ENCODE measurements at regions not wholly inside any gene's neighbourhood (a gene's known extent, or its start where the extent isn't known, plus 50 kb on each side); places are given as distances from the start of the nearest gene placed in this dataset.

DNA sequence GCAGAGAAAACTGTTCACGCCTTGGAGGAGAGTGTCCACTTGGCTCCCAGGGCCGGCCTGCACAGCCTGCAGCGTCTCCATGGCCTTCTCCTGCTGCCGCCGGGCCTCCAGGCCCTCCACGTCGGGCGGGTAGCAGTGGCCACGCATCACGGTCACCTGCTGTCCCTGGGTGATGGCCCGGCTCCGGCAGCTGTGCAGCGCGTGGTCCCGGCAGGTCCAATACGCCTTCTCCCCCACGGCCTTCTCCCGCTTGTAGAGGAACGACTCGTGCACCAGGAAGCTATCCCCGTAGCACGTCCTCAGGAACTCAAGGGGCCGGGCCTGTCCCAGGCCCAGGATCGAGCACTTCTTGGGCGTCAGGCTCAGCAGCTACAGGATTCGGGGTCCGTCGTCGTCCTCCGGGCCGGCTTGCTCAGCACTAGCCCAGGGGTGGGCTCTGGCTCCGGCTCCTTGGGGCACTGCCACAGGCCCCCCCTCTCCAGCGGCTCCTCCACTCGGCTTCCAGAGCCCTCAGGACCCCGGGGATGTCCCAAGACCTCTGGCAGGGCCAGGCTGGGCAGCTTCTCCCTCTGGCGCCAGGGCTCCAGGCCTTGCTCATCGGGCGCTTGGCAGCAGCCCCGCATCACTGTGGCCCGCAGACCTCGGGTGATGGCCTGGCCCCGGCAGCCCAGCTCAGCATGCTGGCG, 83.6 kb upstream of the FXR1 start:
- TF ChIP-seq, protein P1, sequence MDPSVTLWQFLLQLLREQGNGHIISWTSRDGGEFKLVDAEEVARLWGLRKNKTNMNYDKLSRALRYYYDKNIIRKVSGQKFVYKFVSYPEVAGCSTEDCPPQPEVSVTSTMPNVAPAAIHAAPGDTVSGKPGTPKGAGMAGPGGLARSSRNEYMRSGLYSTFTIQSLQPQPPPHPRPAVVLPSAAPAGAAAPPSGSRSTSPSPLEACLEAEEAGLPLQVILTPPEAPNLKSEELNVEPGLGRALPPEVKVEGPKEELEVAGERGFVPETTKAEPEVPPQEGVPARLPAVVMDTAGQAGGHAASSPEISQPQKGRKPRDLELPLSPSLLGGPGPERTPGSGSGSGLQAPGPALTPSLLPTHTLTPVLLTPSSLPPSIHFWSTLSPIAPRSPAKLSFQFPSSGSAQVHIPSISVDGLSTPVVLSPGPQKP (IDR thresholded peaks at IDR 0.05; ENCODE audit: borderline replicate concordance, low read depth, low read length): no peak
- TF ChIP-seq, protein P2, sequence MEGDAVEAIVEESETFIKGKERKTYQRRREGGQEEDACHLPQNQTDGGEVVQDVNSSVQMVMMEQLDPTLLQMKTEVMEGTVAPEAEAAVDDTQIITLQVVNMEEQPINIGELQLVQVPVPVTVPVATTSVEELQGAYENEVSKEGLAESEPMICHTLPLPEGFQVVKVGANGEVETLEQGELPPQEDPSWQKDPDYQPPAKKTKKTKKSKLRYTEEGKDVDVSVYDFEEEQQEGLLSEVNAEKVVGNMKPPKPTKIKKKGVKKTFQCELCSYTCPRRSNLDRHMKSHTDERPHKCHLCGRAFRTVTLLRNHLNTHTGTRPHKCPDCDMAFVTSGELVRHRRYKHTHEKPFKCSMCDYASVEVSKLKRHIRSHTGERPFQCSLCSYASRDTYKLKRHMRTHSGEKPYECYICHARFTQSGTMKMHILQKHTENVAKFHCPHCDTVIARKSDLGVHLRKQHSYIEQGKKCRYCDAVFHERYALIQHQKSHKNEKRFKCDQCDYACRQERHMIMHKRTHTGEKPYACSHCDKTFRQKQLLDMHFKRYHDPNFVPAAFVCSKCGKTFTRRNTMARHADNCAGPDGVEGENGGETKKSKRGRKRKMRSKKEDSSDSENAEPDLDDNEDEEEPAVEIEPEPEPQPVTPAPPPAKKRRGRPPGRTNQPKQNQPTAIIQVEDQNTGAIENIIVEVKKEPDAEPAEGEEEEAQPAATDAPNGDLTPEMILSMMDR (conservative IDR thresholded peaks at IDR 0.05; ENCODE audit: low read depth, low read length): no peak
- TF ChIP-seq CEBPB (IDR thresholded peaks at IDR 0.05; ENCODE audit: low read depth, low read length) (no peak), SMC3 (IDR thresholded peaks at IDR 0.05; ENCODE audit: low read depth, low read length) (no peak), POLR2A (IDR thresholded peaks at IDR 0.05; ENCODE audit: low read depth, low read length) (no peak), RFX5 (IDR thresholded peaks at IDR 0.05; ENCODE audit: low read depth, low read length) (no peak), RAD21 (IDR thresholded peaks at IDR 0.05; ENCODE audit: low read length) (no peak), RCOR1 (IDR thresholded peaks at IDR 0.05; ENCODE audit: insufficient replicate concordance, low read length) (no peak), MAFK (IDR thresholded peaks at IDR 0.05; ENCODE audit: low read depth, low read length) (no peak), NFE2L2 (IDR thresholded peaks at IDR 0.05; ENCODE audit: low read depth, low read length) (no peak), FOS (IDR thresholded peaks at IDR 0.05; ENCODE audit: low read depth, low read length) (no peak), MXI1 (IDR thresholded peaks at IDR 0.05; ENCODE audit: borderline replicate concordance, low read depth, low read length) (no peak)
- TF ChIP-seq, protein P3, sequence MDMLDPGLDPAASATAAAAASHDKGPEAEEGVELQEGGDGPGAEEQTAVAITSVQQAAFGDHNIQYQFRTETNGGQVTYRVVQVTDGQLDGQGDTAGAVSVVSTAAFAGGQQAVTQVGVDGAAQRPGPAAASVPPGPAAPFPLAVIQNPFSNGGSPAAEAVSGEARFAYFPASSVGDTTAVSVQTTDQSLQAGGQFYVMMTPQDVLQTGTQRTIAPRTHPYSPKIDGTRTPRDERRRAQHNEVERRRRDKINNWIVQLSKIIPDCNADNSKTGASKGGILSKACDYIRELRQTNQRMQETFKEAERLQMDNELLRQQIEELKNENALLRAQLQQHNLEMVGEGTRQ (IDR thresholded peaks at IDR 0.05; ENCODE audit: low read depth, low read length): no peak
